ENCODE measurements at regions not wholly inside any gene's neighbourhood (a gene's known extent, or its start where the extent isn't known, plus 50 kb on each side); places are given as distances from the start of the nearest gene placed in this dataset.
"Not testable (repeated sequence)": the region's sequence is repeated elsewhere in the genome, so short reads cannot be mapped to it uniquely, and the experiment has no call there.

DNA sequence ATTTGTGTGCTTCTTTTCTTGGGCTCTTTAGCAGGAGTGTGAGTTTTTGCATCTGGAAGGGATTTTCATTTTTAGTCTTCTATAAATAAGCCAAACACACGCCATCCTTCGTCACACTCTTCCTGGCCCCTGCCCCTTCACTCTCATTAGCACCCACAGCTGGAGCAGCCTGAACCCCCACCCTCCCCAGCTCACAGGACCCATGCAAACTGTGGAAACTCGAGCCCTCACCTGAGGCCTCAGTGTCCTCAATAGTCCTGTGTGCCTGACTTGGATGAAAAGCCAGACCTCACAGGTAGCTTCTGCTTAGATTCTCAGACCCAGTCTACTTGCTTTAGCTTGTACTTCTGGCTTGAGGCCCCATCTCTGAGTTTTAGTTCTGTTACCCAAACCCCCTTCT lies 167.9 kb downstream of the MTHFS start:
- no peak for DNase-seq (ENCODE audit: extremely low spot score, insufficient read length, low read depth)
- no peak for FAIRE-seq

DNA sequence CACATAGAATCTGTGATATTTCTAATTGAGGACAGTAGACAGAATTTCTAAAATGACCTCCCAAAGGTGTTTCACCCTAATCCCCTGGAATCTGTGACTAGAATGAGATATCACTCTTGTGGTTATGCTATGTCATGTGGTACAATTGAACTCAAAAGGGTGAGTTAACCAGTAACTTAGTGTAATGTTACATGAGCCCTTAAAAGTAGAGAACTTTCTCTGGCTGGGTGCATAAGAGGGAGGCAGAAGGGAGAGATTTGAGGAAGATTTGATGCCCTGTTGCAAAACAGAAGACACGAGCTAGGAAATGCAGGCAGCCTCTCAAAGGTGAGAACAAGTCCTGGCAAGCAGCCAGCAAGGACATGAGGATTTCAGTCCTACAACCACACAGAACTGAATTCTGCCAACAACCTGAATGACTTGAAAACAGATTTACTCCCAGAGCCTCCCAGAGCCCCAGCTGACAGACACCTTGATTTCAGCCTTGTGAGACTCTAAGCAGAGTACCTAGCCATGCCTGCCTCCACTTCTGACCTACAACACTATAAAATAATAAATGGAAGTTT lies 160.3 kb downstream of the MTHFS start:
- no peak for FAIRE-seq
- no peak for DNase-seq (ENCODE audit: extremely low spot score, insufficient read length, low read depth)

DNA sequence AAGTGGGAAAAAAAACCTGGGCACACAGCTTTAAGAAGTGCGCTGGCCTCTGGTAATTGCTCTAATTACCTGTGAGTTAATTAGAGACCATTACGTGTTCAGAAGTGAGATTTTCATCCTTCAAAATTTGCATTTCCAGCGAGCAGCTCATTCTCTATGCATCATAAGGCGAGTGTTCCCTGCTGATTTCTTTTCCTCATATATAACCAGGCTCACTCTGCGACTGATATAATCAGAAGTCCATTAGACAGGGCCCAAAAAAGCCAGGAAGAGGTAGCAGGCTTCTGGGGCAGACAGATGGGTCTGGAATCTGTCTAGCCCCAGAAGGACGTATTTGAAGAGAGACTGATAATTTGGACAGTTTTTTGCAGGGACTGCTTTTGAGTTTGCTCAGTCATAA lies 158.7 kb downstream of the MTHFS start:
- no peak for DNase-seq (ENCODE audit: extremely low spot score, insufficient read length, low read depth)
- FAIRE-seq: no peak

DNA sequence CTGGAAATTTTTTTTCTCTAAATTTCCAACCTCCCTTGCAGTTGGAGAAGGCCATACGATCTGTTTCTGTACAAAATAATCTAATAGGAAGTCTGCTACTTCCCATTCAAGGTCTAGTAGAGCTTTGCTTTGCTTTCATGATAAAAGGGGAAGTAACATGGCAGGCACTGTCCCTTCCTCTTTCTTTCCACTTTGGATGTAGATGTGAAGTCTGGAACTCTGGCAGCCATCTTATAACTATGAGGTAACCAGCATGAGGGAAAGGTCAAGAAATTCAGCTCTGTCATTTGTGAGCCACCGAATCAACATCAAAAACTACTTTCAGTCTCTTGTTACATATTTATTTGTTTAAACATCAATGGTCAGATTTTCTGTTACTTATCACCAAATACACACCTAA lies 156.3 kb downstream of the MTHFS start:
- FAIRE-seq: no peak
- DNase-seq (ENCODE audit: extremely low spot score, insufficient read length, low read depth): no peak

DNA sequence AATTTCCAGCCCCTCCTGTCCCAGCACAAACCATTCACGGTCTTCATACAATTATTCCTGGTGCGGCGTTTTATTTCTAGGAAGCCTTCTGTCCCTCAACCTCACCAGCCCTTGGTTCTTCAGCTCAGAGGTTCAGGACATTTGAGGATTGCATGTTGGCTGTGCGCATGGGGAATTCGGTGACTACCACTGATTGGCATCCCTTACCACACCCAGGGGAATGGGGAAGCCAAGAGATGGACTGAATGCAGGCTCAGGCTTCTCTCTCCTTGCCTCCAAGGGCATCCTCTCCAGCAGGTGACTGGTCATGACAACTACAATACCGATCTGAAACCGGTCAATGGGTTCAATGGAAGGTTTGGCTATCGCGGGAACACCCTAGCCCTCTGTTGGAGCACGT lies 153.8 kb downstream of the MTHFS start:
- FAIRE-seq: no peak

DNA sequence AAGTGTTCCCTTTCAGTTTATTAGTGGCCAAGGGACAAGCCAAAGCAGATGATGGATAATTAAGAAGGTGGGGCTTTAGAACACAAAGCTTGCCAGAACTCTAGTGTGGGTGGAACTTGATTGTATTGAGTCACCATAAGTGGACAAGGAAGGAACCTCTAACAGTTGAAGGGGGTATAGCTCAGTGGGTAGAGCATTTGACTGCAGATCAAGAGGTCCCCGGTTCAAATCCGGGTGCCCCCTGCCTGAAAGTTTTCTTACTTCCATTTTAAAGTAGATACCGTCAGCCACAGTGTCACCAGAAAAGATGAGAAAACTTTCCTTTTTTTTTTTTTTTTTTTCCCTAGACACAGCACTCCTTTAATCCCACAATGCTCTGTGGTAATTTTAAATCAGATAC lies 152.3 kb downstream of the MTHFS start:
- FAIRE-seq; DNase-seq (ENCODE audit: extremely low spot score, insufficient read length, low read depth): not testable (repeated sequence)

More for the DNA sequence above, 153.8 kb downstream of the MTHFS start:
- no peak for DNase-seq (ENCODE audit: extremely low spot score, insufficient read length, low read depth)

DNA sequence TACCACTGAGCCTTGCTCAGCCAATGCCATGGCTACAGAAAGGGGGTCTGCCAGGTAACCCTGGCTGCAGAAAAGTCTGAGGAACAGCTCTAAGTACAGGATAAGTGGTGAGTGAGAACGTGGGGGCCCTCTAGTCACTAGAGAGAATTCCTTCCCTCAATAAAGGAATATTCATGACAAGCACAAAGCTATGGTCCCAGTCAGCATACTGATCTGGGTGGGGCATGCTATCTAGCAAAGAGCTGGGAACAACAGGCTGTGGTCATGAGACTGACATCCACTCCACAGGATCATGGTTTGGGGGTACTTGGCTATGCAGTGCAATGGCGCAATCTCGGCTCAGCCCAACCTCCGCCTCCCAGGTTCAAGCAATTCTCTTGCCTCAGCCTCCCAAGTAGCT lies 140.4 kb downstream of the MTHFS start:
- FAIRE-seq: no peak
- no peak for DNase-seq (ENCODE audit: extremely low spot score, insufficient read length, low read depth)

DNA sequence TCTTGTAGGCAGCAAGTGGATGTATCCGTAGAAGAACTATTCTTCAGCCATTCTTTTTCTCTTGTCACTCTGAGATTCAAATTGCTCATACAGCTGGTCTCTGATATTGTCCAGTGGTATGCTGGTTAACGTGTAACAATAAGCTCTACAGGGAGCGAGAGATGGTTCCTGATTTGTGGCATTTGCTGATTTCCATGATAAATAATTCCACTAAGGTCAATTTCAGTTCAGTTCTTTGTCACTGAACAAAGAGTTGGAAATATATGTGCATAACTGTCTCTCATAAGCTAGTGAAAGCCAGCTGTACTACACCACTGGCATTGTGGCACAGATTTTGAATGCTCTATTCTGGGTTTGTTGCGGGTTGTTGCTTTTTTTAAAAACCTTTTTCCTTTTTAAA lies 131.7 kb downstream of the MTHFS start:
- FAIRE-seq: no peak
- DNase-seq (ENCODE audit: extremely low spot score, insufficient read length, low read depth): no peak

DNA sequence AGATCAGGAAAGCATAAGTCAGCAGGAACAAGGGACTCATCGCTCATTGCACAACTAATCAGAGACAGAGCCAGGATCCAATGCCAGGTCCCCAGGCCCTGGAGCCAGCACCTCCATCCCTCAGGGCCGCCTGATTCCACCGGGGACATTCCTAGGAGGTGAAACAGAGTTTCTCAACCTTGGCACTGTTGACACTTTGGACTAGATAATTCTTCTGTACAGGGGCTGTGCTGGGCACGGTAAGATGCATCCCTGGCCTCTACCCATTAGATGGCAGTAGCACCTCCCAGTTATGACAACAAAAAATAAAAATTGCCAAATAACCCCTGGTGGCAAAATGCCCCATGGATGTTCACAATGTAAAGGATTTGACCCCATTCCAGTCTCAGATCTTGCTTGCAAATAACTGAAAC lies 127.7 kb downstream of the MTHFS start:
- peak; percentile 55 for FAIRE-seq
- no peak for DNase-seq (ENCODE audit: extremely low spot score, insufficient read length, low read depth)

DNA sequence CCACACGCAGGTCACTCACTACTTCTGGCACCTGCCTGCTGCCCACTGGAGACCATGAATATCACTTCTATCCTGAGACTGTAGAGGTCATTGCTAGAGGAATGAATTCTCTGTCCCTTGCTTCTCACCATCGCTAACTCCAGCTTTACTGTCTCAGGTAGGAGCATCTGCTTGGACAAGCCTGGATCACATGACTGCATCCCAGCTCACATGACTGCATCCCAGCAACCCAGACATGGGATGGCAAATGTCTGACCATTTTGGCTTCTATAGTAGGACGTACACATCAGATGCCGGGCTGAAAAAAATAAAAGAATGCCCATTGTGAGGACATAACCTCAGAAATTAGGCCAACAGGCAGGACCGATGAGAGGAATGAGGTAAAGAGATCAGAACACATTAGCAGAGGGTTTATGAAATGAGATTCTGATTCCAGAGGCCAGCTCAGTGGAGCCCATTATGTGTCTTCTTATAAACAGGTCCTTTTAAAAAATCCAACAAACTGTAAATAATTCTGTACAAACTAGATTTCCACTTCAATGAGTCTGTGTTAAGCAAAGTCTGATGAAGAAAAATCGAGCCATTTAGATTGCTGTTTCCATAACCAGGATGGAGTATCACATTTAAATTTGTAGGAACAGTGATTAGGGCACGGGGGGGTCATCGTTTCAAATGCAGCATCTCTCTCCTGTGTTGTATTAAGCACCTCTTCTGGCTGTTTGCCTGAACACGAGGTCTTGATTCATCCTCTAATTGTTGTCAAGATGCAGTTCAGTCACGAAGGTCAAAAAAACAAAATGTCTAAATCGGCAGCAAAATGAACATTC lies 126.7 kb downstream of the MTHFS start:
- FAIRE-seq (no peak), DNase-seq (ENCODE audit: extremely low spot score, insufficient read length, low read depth) (no peak)

DNA sequence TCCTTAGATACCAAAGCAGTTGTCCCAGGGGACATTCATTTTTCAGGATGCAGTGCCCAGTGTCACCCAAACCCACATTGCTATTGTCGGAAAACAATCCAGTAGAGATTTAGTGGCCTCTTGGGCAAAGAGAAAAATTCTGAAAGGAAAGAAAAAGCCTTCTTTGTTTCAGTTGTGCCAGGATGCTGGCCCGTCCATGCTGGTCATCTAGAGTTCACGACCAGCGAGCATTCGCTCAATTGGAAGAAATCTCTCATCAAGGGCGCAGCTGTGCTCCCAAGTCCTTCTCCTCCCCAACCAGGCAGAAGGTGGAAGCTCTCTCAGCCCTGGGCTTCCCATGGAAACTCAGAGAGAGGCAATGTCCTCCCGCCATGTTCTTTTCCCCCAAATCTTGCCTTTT lies 123.7 kb downstream of the MTHFS start:
- no peak for FAIRE-seq
- no peak for DNase-seq (ENCODE audit: extremely low spot score, insufficient read length, low read depth)

DNA sequence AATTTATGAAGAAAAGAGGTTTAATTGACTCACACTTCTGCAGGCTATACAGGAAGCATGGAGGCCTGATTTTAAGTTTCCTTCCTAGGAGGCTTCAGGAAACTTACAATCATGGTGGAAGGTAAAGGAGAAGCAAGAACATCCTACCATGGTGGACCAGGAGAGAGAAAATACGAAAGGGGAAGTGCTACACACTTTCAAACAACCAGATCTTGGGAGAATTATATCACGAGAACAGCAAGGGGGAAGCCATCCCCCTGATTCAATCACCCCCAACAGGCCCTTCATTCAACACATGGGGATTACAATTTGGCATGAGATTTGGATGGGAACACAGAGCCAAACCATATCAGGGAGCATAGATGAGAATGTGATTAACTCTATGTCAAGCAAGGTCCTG lies 121.0 kb downstream of the MTHFS start:
- DNase-seq (ENCODE audit: extremely low spot score, insufficient read length, low read depth): no peak
- no peak for FAIRE-seq

DNA sequence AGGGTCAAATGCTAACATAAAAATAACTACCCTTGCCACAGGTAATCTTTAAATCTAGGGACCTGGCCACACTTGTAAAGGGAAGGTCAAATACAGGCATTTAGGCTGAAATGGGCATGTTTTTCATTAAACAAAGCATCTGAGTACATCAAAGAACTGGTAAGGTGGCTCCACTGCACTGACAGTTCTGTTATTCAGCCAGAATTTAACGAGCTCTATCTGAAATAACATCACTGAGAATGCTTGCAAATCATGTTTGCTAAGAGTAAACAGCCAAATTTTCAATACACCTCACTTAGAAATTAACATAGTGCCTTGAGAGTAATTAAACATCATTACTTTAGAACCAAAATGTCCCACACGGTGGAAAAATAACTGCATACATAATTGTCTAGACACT lies 118.9 kb downstream of the MTHFS start:
- FAIRE-seq: no peak
- DNase-seq (ENCODE audit: extremely low spot score, insufficient read length, low read depth): no peak

DNA sequence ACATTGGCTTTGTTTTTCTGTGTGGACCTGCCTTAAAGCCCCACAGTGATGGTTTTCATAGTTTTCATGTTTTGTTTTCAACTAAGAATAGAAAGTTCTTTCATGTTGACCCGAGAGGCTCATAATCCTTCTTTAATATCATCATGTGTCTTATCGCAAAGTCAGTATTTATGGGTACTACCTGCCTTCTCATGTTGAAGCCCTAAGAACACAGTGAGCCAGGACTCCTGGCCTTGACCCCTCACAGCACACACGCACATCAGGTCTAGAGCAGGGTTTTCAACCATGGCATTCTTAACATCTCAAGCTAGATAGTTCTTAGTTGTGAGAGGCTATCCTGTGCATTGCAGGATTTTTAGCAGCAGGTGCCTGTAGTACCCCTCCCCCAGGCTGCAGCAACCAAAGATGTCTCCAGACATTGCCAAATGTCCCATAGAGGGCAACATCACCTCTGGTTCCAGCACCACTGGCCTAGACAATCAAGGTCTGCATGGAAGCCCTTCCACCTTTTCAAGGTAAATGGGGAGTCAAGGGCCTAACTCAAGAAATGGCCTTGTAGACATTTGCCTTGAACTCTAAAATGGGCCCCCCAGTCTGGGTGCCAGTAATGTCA lies 118.3 kb downstream of the MTHFS start:
- DNase-seq (ENCODE audit: extremely low spot score, insufficient read length, low read depth) (no peak), FAIRE-seq (no peak)

DNA sequence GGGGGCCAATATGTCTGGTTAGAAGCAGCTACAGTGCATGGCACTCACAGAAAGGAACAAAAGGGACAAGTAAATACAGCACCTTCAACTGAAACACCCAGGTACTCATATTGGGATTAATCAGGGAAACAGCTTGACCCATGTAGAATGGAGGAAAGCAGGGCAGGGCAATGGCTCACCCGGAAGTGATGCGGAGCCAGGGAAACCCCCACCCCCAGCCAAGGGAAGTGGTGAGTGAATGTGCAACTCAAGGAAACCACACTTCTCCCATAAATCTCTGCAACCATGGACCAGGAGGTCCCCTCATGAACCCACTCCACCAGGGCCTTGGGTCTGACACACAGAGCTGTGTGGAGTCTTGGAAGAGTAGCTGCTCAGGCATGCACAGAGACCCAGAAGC lies 117.1 kb downstream of the MTHFS start:
- FAIRE-seq (no peak), DNase-seq (ENCODE audit: extremely low spot score, insufficient read length, low read depth) (no peak)

DNA sequence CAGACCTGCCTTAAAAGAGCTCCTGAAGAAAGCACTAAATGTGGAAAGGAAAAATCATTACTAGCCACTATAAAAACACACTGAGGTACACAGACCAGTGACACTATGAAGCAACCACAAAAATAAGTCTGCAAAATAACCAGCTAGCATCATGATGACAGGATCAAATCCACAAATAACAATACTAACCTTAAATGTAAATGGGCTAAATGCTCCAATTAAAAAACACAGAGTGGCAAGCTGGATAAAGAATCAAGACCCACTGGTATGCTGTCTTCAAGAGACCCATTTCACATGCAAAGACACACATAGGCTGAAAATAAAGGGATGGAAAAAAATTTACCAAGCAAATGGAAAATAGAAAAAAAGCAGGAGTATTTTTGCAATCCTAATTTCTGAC lies 114.5 kb downstream of the MTHFS start:
- DNase-seq (ENCODE audit: extremely low spot score, insufficient read length, low read depth); FAIRE-seq: not testable (repeated sequence)

Measured in GM18507 (cell line).